ENCODE measurements at regions not wholly inside any gene's neighbourhood (a gene's known extent, or its start where the extent isn't known, plus 50 kb on each side); places are given as distances from the start of the nearest gene placed in this dataset.

- intact Hi-C loops (cut with DNase I): no loop called here
- H3K27me3 ChIP-seq: peaks cover 0 to 4% (median 0%) of the 10 kb centered on the region in 4 donors
- no peak overlapping the region for H3K27ac ChIP-seq
- H3K36me3 ChIP-seq: no peaks in the 10 kb centered on the region
- no peaks in the 10 kb centered on the region for H3K9me3 ChIP-seq
- DNase-seq (no peak), ATAC-seq (no peak), FAIRE-seq (no peak)
- TF ChIP-seq CTCF (IDR thresholded peaks at IDR 0.05): no peak
- H3K4me3 ChIP-seq: no peak overlapping the region
- H3K4me1 ChIP-seq: no peaks in the 10 kb centered on the region
Measured at GRCh38 chr4:176533159-176533558, 213.4 kb downstream of the SPCS3 start.

DNA sequence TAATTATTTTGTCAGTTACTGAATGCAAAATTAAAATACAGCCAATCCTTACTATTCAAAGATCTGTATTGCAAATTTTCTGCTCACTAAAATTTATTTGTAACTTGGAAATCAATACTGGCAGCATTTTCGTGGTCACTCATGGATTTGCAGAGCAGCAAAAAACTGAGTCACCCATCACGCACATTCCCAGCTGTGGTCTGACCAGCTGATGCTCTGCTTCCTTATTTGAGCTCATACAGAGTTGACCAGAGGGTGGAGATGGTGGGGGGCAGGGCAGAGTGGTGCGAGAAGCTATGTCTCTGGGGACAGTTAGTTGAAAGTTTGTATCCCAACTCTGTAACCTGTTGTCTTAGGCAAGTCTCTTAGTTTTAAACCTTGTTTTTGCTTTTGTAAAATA lies 214.8 kb downstream of the SPCS3 start:
- no peak for TF ChIP-seq CTCF (IDR thresholded peaks at IDR 0.05)
- no peak for FAIRE-seq

DNA sequence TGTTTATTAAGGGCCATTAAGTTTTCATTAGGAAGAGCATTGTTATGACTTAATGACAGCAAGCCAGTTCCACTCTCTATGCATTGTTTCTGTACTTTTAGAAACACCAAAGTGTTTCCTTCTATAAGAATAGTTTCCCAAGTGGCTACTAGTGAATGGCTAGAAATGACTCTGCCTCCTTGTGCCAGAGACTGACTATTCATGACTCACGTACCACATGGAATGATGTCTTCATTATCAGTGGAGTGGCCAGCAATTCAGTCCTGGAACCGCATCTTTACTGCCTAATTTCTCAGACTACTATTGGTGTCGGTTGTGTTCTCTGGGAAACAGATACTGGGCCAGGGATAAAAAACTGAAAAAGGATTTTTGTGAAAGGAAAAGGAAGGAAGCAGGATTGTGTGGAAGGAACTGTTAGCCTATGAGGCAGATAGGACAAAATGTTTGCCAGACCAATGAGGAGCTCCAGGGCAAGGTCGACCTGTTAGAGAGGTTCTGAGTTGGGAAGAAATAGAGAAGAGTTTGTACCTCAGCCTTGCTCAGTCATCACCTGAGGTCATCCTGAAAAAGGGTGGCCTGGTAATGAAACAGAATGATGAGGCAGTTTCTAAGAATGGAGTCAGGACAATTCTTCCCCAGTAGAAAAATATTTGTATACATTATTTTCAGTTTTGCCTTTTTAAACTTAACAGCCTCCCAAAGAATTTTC lies 218.6 kb downstream of the SPCS3 start:
- Histone ChIP-seq H3K27ac (no peak overlapping the region), H3K27me3 (no peaks in the 10 kb centered on the region), H3K36me3 (no peaks in the 10 kb centered on the region), H3K4me1 (no peaks in the 10 kb centered on the region), H3K4me3 (no peak overlapping the region), H3K9me3 (no peaks in the 10 kb centered on the region)
- TF ChIP-seq CTCF (IDR thresholded peaks at IDR 0.05): no peak
- FAIRE-seq: no peak
- no peak for DNase-seq
- 49 to 78% methylated on average over 4 of the region's 4 CpGs for WGBS, 2 donors
- ATAC-seq: no peak
- intact Hi-C loops (cut with DNase I): no loop called here

More for the DNA sequence above, 214.8 kb downstream of the SPCS3 start:
- Histone ChIP-seq H3K27me3 (no peaks in the 10 kb centered on the region), H3K36me3 (no peaks in the 10 kb centered on the region), H3K9me3 (no peaks in the 10 kb centered on the region), H3K4me3 (no peak overlapping the region), H3K4me1 (no peaks in the 10 kb centered on the region), H3K27ac (no peak overlapping the region)
- ATAC-seq (no peak), DNase-seq (no peak)
- intact Hi-C loops (cut with DNase I): no loop called here
- WGBS, 2 donors: 41 to 49% methylated on average over 3 of the region's 3 CpGs

- TF ChIP-seq CTCF (IDR thresholded peaks at IDR 0.05): no peak
- no peak overlapping the region for H3K27ac ChIP-seq
- no peaks in the 10 kb centered on the region for H3K4me1 ChIP-seq
- H3K27me3 ChIP-seq: no peaks in the 10 kb centered on the region
- no peaks in the 10 kb centered on the region for H3K36me3 ChIP-seq
- no peaks in the 10 kb centered on the region for H3K9me3 ChIP-seq
- intact Hi-C loops (cut with DNase I): no loop called here
- 17 to 33% methylated on average over 2 of the region's 2 CpGs for WGBS, 2 donors
- no peak overlapping the region for H3K4me3 ChIP-seq
- DNase-seq (no peak), ATAC-seq (no peak), FAIRE-seq (no peak)
Measured at GRCh38 chr4:176539091-176539784, 219.5 kb downstream of the SPCS3 start.

GRCh38 chr4:176539785-176540175 lies 220.0 kb downstream of the SPCS3 start:
- no peak for DNase-seq
- Histone ChIP-seq H3K27me3 (no peaks in the 10 kb centered on the region), H3K36me3 (no peaks in the 10 kb centered on the region), H3K4me1 (no peaks in the 10 kb centered on the region), H3K27ac (no peak overlapping the region), H3K9me3 (no peaks in the 10 kb centered on the region), H3K4me3 (no peak overlapping the region)
- TF ChIP-seq CTCF (IDR thresholded peaks at IDR 0.05): no peak
- intact Hi-C loops (cut with DNase I): no loop called here
- ATAC-seq: no peak
- FAIRE-seq: no peak

Measured in pancreas (tissue), 10 donors.